H9 (cell line): ENCODE measurements at regions not wholly inside any gene's neighbourhood (a gene's known extent, or its start where the extent isn't known, plus 50 kb on each side); places are given as distances from the start of the nearest gene placed in this dataset.

Experiments
- DNase-seq: peaks from one replicate; pipeline ENCODE4 v3.0.0-alpha.2; 2017
- H2AFZ ChIP-seq: one replicate; pipeline ENCODE4 v1.6.1; 2013; ENCODE audit warnings: mild to moderate bottlenecking, low read length, control low read depth, moderate library complexity
- H2AK5ac ChIP-seq: 2 replicates; pipeline ENCODE4 v1.6.1; 2013; ENCODE audit warnings: low read length, control low read depth, mixed read lengths; ENCODE audit not compliant: insufficient read length
- H2BK120ac ChIP-seq: one replicate; pipeline ENCODE4 v1.6.1; 2013; ENCODE audit warnings: low read depth, mild to moderate bottlenecking, low read length, control low read depth, inconsistent platforms; ENCODE audit not compliant: poor library complexity, severe bottlenecking
- H2BK12ac ChIP-seq: 2 replicates; pipeline ENCODE4 v1.6.1; 2013; ENCODE audit warnings: low read length, control low read depth, mixed read lengths, low read depth; ENCODE audit not compliant: insufficient read length
- H2BK15ac ChIP-seq: 2 replicates; pipeline ENCODE4 v1.6.1; 2013; ENCODE audit warnings: low read depth, low read length, control low read depth
- H2BK20ac ChIP-seq: one replicate; pipeline ENCODE4 v1.6.1; 2013; ENCODE audit warnings: low read depth, mild to moderate bottlenecking, low read length, control low read depth, inconsistent platforms; ENCODE audit not compliant: poor library complexity, severe bottlenecking
- H2BK5ac ChIP-seq: 2 replicates; pipeline ENCODE4 v1.6.1; 2013; ENCODE audit warnings: low read length, control low read depth, mixed read lengths; ENCODE audit not compliant: insufficient read length
- H3K14ac ChIP-seq: 2 replicates; pipeline ENCODE4 v1.6.1; 2013; ENCODE audit warnings: low read length, control low read depth; ENCODE audit not compliant: insufficient read depth
- H3K18ac ChIP-seq: 2 replicates; pipeline ENCODE4 v1.6.1; 2013; ENCODE audit warnings: low read depth, mild to moderate bottlenecking, mixed read lengths, low read length, control low read depth; ENCODE audit not compliant: insufficient read length
- H3K23ac ChIP-seq: 2 replicates; pipeline ENCODE4 v1.6.1; 2013; ENCODE audit warnings: low read length, control low read depth, mixed read lengths, low read depth; ENCODE audit not compliant: insufficient read length
- H3K23me2 ChIP-seq: 2 replicates; pipeline ENCODE4 v1.6.1; 2013; ENCODE audit warnings: low read depth, mild to moderate bottlenecking, mixed read lengths, low read length, control low read depth; ENCODE audit not compliant: insufficient read length, poor library complexity, severe bottlenecking
- H3K27ac ChIP-seq: 2 replicates; pipeline ENCODE4 v1.5.1; 2013; ENCODE audit warnings: low read length, control low read depth, mixed read lengths, low read depth; ENCODE audit not compliant: insufficient read length
- H3K27me3 ChIP-seq: 2 replicates; pipeline ENCODE4 v1.6.1; 2013; ENCODE audit warnings: low read length, control low read depth, inconsistent platforms; ENCODE audit not compliant: insufficient read depth
- H3K4ac ChIP-seq: 2 replicates; pipeline ENCODE4 v1.6.1; 2013; ENCODE audit warnings: low read depth, mild to moderate bottlenecking, control low read depth, inconsistent platforms, low read length, moderate library complexity
- H3K4me1 ChIP-seq: 2 replicates; pipeline ENCODE4 v1.6.1; 2013; ENCODE audit warnings: low read length, control low read depth, inconsistent platforms; ENCODE audit not compliant: insufficient read depth
- H3K4me2 ChIP-seq: 2 replicates; pipeline ENCODE4 v1.6.1; 2013; ENCODE audit warnings: low read length, control low read depth, mixed read lengths; ENCODE audit not compliant: insufficient read length, insufficient read depth
- H3K56ac ChIP-seq: 2 replicates; pipeline ENCODE4 v1.6.1; 2013; ENCODE audit warnings: low read depth, mild to moderate bottlenecking, mixed read lengths, low read length, control low read depth; ENCODE audit not compliant: insufficient read length
- H3K79me1 ChIP-seq: 2 replicates; pipeline ENCODE4 v1.6.1; 2013; ENCODE audit warnings: low read depth, mild to moderate bottlenecking, moderate library complexity, low read length, control low read depth, inconsistent platforms; ENCODE audit not compliant: insufficient read depth, poor library complexity, severe bottlenecking
- H3K79me2 ChIP-seq: 2 replicates; pipeline ENCODE4 v1.6.1; 2013; ENCODE audit warnings: low read length, control low read depth, inconsistent platforms; ENCODE audit not compliant: insufficient read depth
- H3K9ac ChIP-seq: 2 replicates; pipeline ENCODE4 v1.6.1; 2013; ENCODE audit warnings: low read length, control low read depth, mixed read lengths; ENCODE audit not compliant: insufficient read length; ENCODE audit errors: extremely low read depth
- H3K9me3 ChIP-seq: one replicate; pipeline ENCODE4 v1.6.1; 2013; ENCODE audit warnings: low read depth, low read length, inconsistent platforms; ENCODE audit not compliant: control insufficient read depth
- H3T11ph ChIP-seq: one replicate; pipeline ENCODE4 v1.6.1; 2013; ENCODE audit warnings: mild to moderate bottlenecking, low read length, control low read depth, inconsistent platforms
- H4K20me1 ChIP-seq: one replicate; pipeline ENCODE4 v1.6.1; 2013; ENCODE audit not compliant: control insufficient read depth, insufficient read length, insufficient read depth
- H4K5ac ChIP-seq: 2 replicates; pipeline ENCODE4 v1.6.1; 2013; ENCODE audit warnings: low read depth, mild to moderate bottlenecking, mixed read lengths, low read length, control low read depth; ENCODE audit not compliant: insufficient read length
- H4K8ac ChIP-seq: replicated peaks from 2 replicates; pipeline ENCODE4 v1.6.1; 2013; ENCODE audit warnings: low read length, control low read depth, mixed read lengths, low read depth; ENCODE audit not compliant: insufficient read length
- H4K91ac ChIP-seq: 2 replicates; pipeline ENCODE4 v1.6.1; 2013; ENCODE audit warnings: low read depth, mild to moderate bottlenecking, moderate library complexity, mixed read lengths, low read length, control low read depth; ENCODE audit not compliant: insufficient read length
- H3K27ac Mint-ChIP-seq, 3 experiments: 2 replicates in 2 of 3; 3 replicates in 1 of 3; pipeline ENCODE4 v1.8.0; 2020 to 2021; ENCODE audit warnings: mixed read lengths in 3 of 3, mild to moderate bottlenecking in 1 of 3, moderate library complexity in 1 of 3
- H3K27me3 Mint-ChIP-seq: 2 replicates; pipeline ENCODE4 v1.8.0; 2021; ENCODE audit warnings: low read depth, mild to moderate bottlenecking, moderate library complexity, mixed read lengths
- H3K36me3 Mint-ChIP-seq, 3 experiments: 2 replicates in 2 of 3; 3 replicates in 1 of 3; pipeline ENCODE4 v1.8.0; 2020 to 2021; ENCODE audit warnings: low read depth in 3 of 3, mixed read lengths in 3 of 3; ENCODE audit not compliant: insufficient read depth in 1 of 3
- H3K4me1 Mint-ChIP-seq, 2 experiments: 2 replicates each; pipeline ENCODE4 v1.8.0; 2020; ENCODE audit warnings: mixed read lengths in 2 of 2
- H3K4me3 Mint-ChIP-seq, 2 experiments: 2 replicates in 1 of 2; 3 replicates in 1 of 2; pipeline ENCODE4 v1.8.0; 2020 to 2021; ENCODE audit warnings: mild to moderate bottlenecking in 2 of 2, mixed read lengths in 2 of 2, moderate library complexity in 1 of 2
- H3K9me3 Mint-ChIP-seq, 2 experiments: 2 replicates in 1 of 2; 3 replicates in 1 of 2; pipeline ENCODE4 v1.8.0; 2020; ENCODE audit warnings: mild to moderate bottlenecking in 2 of 2, mixed read lengths in 2 of 2, moderate library complexity in 1 of 2
- CTCF ChIP-seq: fragments of 200-600 bp; sonication (generic); conservative IDR thresholded peaks from 3 replicates; pipeline ENCODE4 v1.8.0; 2021; ENCODE audit warnings: antibody characterized with exemption, mild to moderate bottlenecking
- WGBS: extraction: QIAGEN DNeasy Blood & Tissue Kit; methylation state at CpG from one replicate; pipeline ENCODE4 v1.1.7; 2013; ENCODE audit warnings: missing lambda C conversion rate, low lambda C conversion rate, mixed read lengths; ENCODE audit not compliant: insufficient read length; ENCODE audit errors: extremely low coverage; 5-methylcytosine and 5-hydroxymethylcytosine counted together

GRCh38 chrX:3435057-3435456, 88.6 kb upstream of the MXRA5 start:
- Histone ChIP-seq H2BK20ac (no peak overlapping the region), H3K79me2 (no peaks in the 10 kb centered on the region), H3K27me3 (no peaks in the 10 kb centered on the region), H3K79me1 (no peaks in the 10 kb centered on the region), H2AFZ (no peak overlapping the region), H3K4me2 (no peak overlapping the region), H2AK5ac (no peak overlapping the region), H2BK15ac (no peak overlapping the region), H3K4ac (no peak overlapping the region), H3K23ac (no peak overlapping the region), H3K9ac (no peak overlapping the region), H3K56ac (no peak overlapping the region), H3T11ph (no peak overlapping the region), H3K14ac (no peak overlapping the region), H3K9me3 (no peaks in the 10 kb centered on the region), H4K8ac (no peak overlapping the region), H4K20me1 (no peaks in the 10 kb centered on the region), H2BK12ac (no peak overlapping the region), H4K5ac (no peak overlapping the region), H4K91ac (no peak overlapping the region), H3K27ac (no peak overlapping the region), H3K18ac (no peak overlapping the region), H3K4me1 (no peaks in the 10 kb centered on the region), H2BK5ac (no peak overlapping the region), H2BK120ac (no peak overlapping the region), H3K23me2 (no peaks in the 10 kb centered on the region)
- Mint-ChIP-seq H3K9me3 (peaks cover 0 to 3% of the 10 kb centered on the region in 2 experiments; a peak in 2 of 5 replicates), H3K4me1 (no peaks in the 10 kb centered on the region), H3K27ac (no peak overlapping the region), H3K36me3 (0 out of 7 replicates have a peak, but pooled peaks cover 0 to 1% (median 0%) of the 10 kb centered on the region in 3 experiments), H3K4me3 (no peak overlapping the region), H3K27me3 (no peaks in the 10 kb centered on the region)
- no CpG with 5 or more reads among the region's 6 CpGs for WGBS
- TF ChIP-seq CTCF, result no peak
- no peak for DNase-seq
